ENCODE measurements at regions not wholly inside any gene's neighbourhood (a gene's known extent, or its start where the extent isn't known, plus 50 kb on each side); places are given as distances from the start of the nearest gene placed in this dataset.

GRCh38 chr2:120555092-120555491, 180.6 kb upstream of the GLI2 start:
- DNase-seq, result no peak

DNA sequence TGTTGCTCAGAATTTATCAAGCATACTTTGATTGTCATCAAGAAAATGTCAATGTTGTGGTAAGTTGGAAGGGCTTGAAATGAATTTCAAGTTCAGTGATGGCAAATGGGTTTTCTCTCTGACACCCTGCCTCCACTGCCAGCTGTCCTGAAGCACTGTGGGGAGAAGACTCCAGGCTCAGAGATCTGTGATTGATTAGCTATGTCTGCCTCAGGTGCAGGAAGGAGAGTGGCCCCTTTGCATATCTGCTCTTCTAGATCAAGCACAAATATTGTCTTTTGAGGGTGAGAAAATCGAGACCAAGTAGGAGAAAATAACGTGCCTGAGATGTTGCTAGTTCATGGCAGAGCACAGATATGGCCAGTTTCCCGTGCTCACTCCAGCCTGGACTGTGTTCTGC, 178.8 kb upstream of the GLI2 start:
- DNase-seq, result peak; percentile 7

GRCh38 chr2:120558847-120559246, 176.8 kb upstream of the GLI2 start:
- no peak for DNase-seq

GRCh38 chr2:120559401-120559800, 176.3 kb upstream of the GLI2 start:
- DNase-seq, result no peak

DNA sequence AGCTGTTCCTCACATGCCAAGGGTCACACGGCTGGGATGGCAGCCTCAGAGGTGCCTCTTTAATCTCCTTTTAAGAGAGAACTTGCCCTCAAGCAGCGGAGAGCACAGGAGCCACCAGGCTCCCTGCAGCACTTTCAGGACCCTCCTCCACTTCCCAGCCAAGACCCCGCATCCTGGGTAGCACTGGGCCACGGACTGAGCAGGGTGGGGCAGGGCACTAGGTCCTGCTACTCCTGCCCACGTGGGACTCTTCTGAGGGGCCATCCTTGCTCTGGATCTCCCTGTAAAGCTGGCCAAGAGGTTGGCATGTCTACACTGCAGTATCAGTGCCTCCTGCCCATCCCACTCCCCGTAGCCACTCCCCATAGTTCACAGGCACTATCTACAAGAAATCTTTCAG, 175.3 kb upstream of the GLI2 start:
- DNase-seq, result no peak

DNA sequence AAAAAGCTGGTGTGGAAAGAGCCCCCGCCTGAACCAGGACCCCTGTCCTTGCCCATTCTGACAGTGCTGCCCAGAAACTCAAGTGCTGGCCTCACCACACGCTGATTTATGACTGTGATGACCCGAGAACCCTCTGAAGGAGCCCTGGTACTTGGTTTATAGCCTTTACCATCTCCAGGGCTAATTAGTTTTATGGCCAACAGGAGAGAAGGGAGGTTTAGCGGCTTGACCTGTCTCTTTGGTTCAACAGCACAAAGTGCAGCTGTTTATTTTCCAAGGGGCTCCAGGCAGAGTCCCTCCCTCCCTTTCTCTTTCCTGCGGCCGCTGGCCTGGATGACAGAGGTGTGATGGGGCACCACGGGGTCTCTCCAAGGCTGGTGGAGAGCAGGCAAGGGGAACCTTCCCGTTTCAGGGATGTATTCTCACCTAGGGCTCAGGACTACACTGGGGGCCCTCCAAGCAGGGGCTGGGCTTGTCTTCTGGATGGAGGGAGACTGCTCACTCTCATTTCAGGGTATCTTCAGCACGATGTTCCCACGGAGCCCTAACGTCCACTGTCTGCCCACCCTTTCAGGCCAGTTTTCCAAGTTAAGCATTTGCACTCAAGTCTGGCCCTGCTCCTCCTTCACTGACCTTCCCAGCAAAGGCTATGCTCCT, 174.2 kb upstream of the GLI2 start:
- no peak for DNase-seq

DNA sequence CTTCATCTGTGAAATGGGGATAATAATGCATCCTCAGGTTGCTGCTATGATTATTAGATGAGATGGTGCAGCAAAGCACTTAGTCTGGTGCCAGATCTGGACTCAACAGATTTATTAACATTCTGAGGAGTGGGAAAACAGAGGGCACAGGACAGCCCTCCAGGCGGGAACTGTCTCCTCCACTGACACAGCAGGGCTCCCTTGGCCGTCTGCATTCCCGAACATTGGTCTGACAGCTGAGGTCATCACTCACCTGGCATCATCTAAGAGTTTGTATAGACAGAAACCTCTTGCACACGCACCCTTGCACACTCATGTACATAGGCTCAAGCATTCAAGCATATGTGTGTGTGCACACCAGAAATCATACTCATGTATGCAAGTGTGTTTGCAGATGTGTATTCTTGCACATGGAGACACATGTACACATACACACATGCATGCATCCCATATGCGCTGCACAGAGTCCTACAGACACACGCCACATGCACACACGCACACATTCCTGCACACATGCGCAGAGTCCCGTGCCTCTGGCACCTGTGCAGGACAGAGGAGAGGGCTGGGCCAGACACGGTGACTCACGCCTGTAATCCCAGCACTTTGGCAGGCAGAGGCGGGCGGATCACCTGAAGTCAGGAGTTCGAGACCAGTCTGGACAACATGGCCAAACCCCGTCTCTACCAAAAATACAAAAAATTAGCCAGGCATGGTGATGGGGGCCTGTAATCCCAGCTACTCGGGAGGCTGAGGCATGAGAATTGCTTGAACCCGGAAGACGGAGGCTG, 173.3 kb upstream of the GLI2 start:
- DNase-seq, result no peak

GRCh38 chr2:120563616-120564015, 172.1 kb upstream of the GLI2 start:
- no peak for DNase-seq

DNA sequence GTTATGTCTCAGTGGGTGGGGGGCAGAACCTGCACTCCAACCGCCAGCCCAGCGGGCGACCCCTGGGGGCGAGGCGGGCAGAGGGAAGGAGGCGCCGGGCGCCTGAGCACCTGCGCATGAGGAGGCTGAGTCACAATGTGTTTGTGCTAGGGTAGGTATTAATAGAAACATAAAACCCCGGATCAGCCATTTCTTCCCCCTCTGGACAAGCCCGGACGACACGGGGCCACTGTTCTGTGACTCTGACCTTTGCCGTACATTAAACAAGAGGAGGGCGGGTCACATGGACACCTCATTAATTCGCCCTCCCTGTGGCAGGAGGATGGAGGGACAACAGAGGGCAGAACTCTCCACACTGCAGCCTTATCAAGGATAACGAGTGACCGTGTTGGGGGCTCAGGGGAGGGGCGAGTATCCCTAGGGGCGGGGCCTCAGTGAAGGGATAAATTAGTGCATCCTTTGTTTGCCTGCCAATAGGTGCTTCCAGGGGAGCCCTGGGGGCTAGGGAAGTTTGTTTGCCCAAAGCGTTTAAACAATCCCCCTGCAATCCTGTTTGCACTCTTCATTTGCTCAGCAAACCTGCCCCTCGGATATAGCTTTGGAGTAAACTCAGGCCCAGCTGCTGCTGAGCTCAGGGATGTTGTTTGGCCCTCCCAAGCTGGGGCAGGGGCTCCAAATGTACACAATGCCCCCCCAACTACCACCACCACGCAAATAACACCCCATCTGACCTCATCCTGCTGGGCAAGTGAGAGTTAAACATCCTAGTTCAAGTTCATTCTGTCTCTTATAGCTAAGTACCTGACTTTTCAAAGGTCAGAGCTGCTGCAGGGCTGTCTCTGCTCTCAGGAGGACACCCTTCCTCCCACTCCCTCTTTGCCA, 171.2 kb upstream of the GLI2 start:
- peak; percentile 8 for DNase-seq

GRCh38 chr2:120565095-120565460, 170.6 kb upstream of the GLI2 start:
- DNase-seq, result no peak

GRCh38 chr2:120565929-120566328, 169.7 kb upstream of the GLI2 start:
- no peak for DNase-seq

GRCh38 chr2:120566331-120567035, 169.2 kb upstream of the GLI2 start:
- no peak for DNase-seq

- DNase-seq, result no peak
These were observed 168.5 kb upstream of the GLI2 start for GRCh38 chr2:120567128-120567527.

- no peak for DNase-seq
These were observed 167.3 kb upstream of the GLI2 start for GRCh38 chr2:120568089-120568974.

GRCh38 chr2:120568975-120569268, 166.7 kb upstream of the GLI2 start:
- DNase-seq, result no peak

DNA sequence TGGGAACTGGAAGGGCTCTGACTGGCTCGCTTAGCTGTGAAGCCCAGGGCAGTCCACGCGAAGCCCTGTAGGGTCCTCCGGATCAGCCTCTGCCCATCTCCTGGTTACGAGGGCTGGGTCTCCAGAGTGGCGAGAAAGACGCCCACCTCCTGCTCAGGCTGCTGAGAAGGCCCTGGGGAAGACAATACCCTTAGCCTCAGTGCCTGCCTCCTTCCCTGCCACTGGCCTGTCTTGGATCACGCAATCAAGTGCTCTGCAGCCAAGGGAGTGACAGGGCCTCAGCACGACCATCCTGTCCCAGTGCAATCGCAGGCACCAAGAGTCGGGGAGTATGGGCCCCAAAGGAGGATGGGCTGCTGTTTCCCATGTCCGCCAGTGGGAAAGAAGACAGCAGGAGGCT, 165.7 kb upstream of the GLI2 start:
- no peak for DNase-seq

DNA sequence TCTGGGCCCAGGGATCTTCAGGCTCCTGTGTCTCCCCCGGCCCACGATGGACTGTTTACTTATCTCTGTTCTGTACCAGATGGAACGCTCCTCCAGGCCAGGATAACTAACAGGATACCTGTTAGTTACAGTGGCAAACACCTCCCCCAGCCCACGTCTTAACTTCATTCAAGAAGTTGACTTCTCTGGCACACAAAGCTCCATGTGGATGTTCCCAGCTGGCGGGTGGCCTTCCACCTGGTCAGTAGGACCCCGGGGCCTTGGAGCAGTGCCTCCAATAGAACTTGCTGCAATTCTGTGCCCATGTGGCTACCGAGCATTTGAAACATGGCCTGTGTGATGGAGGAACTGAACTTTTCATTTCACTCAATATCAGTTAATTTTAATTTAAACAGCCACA, 165.1 kb upstream of the GLI2 start:
- DNase-seq, result no peak

DNA sequence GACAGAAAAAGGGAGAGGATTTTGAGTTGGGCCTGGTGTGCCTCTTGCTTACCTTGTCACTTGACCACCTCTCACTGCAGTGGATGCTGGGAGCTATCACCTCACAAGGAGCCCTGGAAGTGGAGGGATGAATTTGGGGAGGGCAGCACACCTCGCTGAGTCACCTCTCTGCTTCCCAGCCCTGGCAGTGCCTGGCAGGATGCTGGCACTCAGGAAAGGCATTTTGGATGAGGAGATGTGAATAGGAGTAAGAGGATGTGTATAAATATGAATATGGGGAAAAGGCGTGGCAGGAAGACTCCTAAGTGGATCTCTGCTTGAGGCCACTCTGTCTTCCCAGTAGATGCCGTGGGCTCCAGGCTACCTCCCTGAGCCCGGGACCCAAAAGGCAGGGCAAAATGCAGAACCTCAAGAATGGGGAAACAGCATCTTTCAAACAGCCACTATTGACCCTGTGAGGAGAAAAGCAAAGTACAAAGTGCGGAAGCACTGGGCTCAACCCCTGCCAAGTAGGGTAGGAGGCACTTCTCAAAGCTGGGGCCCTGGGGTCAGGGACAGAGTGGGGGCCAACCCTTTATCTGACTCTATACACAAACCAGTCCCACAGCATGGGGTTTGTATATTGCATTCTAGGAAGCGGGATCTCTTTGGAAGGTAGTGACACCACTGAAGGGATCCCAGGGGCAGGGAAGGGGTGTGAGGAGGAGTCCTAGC, 164.5 kb upstream of the GLI2 start:
- DNase-seq, result no peak

- no peak for DNase-seq
These were observed 163.4 kb upstream of the GLI2 start for GRCh38 chr2:120572226-120572625.

GRCh38 chr2:120574620-120575019, 161.0 kb upstream of the GLI2 start:
- no peak for DNase-seq

DNA sequence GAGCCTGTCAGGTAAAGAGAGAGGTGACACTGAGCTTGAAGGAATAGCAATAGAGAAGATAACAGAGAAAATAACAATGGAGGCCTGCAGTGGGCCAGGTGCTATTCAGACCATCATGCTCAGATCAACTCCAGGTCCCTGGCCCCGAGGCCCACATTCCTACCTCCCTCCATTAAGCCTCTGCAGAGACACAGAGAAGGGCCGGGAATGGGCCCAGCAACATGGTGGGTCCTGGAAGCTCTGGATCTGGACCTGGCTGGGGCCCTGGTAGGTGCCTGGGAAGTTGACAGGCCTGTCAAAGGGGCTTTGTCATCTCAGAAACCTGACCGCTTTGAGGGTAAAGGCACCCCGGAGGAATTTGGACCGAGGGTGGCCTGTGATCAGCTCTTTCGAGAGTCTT, 159.7 kb upstream of the GLI2 start:
- DNase-seq, result no peak
